NT2/D1 (cell line): ENCODE measurements at regions not wholly inside any gene's neighbourhood (a gene's known extent, or its start where the extent isn't known, plus 50 kb on each side); places are given as distances from the start of the nearest gene placed in this dataset.

ENCODE experiments used
- SUZ12 ChIP-seq: IDR thresholded peaks from 2 replicates; pipeline ENCODE4 v1.6.1; 2011; ENCODE audit not compliant: insufficient read length, insufficient read depth; ENCODE audit errors: extremely low read depth
- YY1 ChIP-seq: IDR thresholded peaks from 2 replicates; pipeline ENCODE4 v1.6.1; 2011; ENCODE audit not compliant: insufficient read length, insufficient read depth

DNA sequence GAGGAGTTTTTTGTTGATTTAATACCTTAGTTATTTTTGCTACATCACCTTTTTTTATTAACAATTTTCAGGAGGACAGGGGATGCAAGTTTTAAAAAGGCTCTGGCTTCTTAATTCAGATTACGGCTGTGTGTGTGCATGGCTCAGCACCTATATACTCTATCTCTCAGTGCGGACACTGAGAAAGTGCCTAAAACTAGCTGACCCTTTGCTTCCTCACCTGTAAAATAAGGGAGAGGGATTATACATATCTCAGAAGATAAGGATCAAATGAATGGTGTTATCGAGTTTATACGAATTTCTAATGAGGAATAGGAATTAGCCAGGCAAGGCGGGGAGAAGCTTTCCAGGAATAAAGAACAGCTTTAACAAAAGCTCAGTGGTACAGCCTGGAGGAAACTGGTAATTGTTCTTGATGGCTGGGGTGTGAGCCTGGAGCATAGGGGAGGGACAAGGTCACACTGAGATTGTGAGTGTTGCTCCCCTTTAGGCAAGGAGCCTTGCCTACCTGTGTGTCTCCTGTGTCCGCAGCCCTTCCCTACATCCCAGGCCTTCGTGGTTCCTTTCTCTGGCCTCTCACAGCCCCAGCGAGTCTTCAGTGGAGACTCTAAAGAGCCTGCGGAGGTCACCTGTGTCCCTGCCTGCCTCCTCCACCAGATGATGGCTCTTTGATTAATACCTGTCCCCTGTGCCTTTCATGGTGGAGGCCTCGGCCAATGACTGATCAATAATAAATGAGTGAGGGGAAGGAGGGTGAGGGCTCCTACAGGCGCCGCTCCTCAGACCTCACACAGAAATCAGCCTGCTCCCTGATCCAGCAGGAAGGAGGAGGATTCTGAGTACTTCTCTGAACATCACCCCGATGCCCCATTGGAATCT, 92.7 kb downstream of the DDX1 start:
- TF ChIP-seq YY1 (no peak), SUZ12 (no peak)
